PC-9 (cell line): ENCODE measurements at regions not wholly inside any gene's neighbourhood (a gene's known extent, or its start where the extent isn't known, plus 50 kb on each side); places are given as distances from the start of the nearest gene placed in this dataset.

Experiments used
- BruUV-seq: library from RNA; stranded (reverse); fragments of 400-500 nt; replicated peaks from 2 replicates; lab custom pipeline; 2021; lab: Mats Ljungman, UMichigan
- CTCF ChIA-PET: fragments of 300-600 bp; sonication (Branson Sonifier 250); formaldehyde crosslinking; loops from one replicate; lab custom pipeline; 2022; ENCODE audit warnings: antibody characterized with exemption; lab: Charles Lee
- POLR2A ChIA-PET: fragments of 300-600 bp; sonication (Branson Sonifier 250); formaldehyde crosslinking; loops from one replicate; lab custom pipeline; 2022; ENCODE audit warnings: antibody characterized with exemption; ENCODE audit not compliant: unreplicated experiment; lab: Charles Lee
- DNase-seq, 2 experiments: peaks; one replicate each; pipeline versions ENCODE4 v3.0.0 to v3.0.0-alpha.2; 2015 to 2022; ENCODE audit warnings: mixed read lengths in 1 of 2
- H2AFZ ChIP-seq: fragments of 200-600 bp; sonication (generic); 2 replicates; pipeline ENCODE4 v1.8.1; 2017; ENCODE audit warnings: antibody characterized with exemption
- H3F3A ChIP-seq: fragments of 200-600 bp; sonication (generic); 2 replicates; pipeline ENCODE4 v1.8.1; 2017; ENCODE audit warnings: antibody characterized with exemption, mild to moderate bottlenecking, low read depth; ENCODE audit not compliant: insufficient read depth
- H3K27ac ChIP-seq: fragments of 200-600 bp; sonication (generic); 2 replicates; pipeline ENCODE4 v1.6.1; 2016; ENCODE audit warnings: mixed run types
- H3K27me3 ChIP-seq: fragments of 200-600 bp; sonication (generic); 2 replicates; pipeline ENCODE4 v1.6.1; 2016; ENCODE audit warnings: low read depth, mixed run types; ENCODE audit not compliant: insufficient read depth
- H3K36me3 ChIP-seq: fragments of 200-600 bp; sonication (generic); 2 replicates; pipeline ENCODE4 v1.6.1; 2016; ENCODE audit warnings: low read depth, mixed run types
- H3K4me1 ChIP-seq: fragments of 200-600 bp; sonication (generic); replicated peaks from 2 replicates; pipeline ENCODE4 v1.6.1; 2016; ENCODE audit warnings: mixed run types; ENCODE audit not compliant: insufficient read depth
- H3K4me2 ChIP-seq: fragments of 200-600 bp; sonication (generic); 2 replicates; pipeline ENCODE4 v1.6.1; 2017; ENCODE audit warnings: mixed run types
- H3K4me3 ChIP-seq: fragments of 200-600 bp; sonication (generic); 2 replicates; pipeline ENCODE4 v1.6.1; 2016; ENCODE audit warnings: mixed run types
- H3K79me2 ChIP-seq: fragments of 200-600 bp; sonication (generic); 2 replicates; pipeline ENCODE4 v1.6.1; 2017; ENCODE audit warnings: low read depth, mixed run types
- H3K9me2 ChIP-seq: fragments of 200-600 bp; sonication (generic); 2 replicates; pipeline ENCODE4 v1.8.1; 2017; ENCODE audit warnings: mild to moderate bottlenecking; ENCODE audit not compliant: insufficient read depth
- H3K9me3 ChIP-seq: fragments of 200-600 bp; sonication (generic); 2 replicates; pipeline ENCODE4 v1.8.1; 2016; ENCODE audit warnings: low read depth; ENCODE audit not compliant: insufficient read depth
- H4K20me1 ChIP-seq: fragments of 200-600 bp; sonication (generic); 2 replicates; pipeline ENCODE4 v1.8.1; 2017; ENCODE audit not compliant: insufficient read depth
- CTCF ChIP-seq: fragments of 200-600 bp; sonication (generic); conservative IDR thresholded peaks from 2 replicates; pipeline ENCODE4 v1.6.1; 2017; ENCODE audit warnings: mixed run types, antibody characterized with exemption, mild to moderate bottlenecking, moderate library complexity
- EZH2 ChIP-seq: fragments of 200-600 bp; sonication (generic); IDR thresholded peaks from 2 replicates; pipeline ENCODE4 v1.8.0; 2017; ENCODE audit warnings: antibody characterized with exemption, low read depth
- intact Hi-C: fragments of 100-400 bp; cut with micrococcal nuclease; formaldehyde crosslinking; loops from one replicate; pipeline ENCODE4 v1.10.0; 2022; ENCODE audit not compliant: unreplicated experiment

GRCh38 chr5:103793595-103794182, 231.1 kb upstream of the NUDT12 start:
- H3K27ac ChIP-seq = no peak overlapping the region
- no peaks in the 10 kb centered on the region for H3K79me2 ChIP-seq
- H3K4me3 ChIP-seq = no peak overlapping the region
- H3K9me2 ChIP-seq = no peaks in the 10 kb centered on the region
- no peaks in the 10 kb centered on the region for H3F3A ChIP-seq
- BruUV-seq = no TSS peak
- H3K27me3 ChIP-seq = no peaks in the 10 kb centered on the region
- TF ChIP-seq CTCF (no peak), EZH2 (no peak)
- ChIA-PET POLR2A (no interaction called here), CTCF (no interaction called here)
- H2AFZ ChIP-seq = no peak overlapping the region
- H3K36me3 ChIP-seq = no peaks in the 10 kb centered on the region
- no peak for DNase-seq
- peaks cover 5% of the 10 kb centered on the region; the same call in 1 of the 2 replicates for H3K9me3 ChIP-seq
- no peaks in the 10 kb centered on the region for H3K4me1 ChIP-seq
- H3K4me2 ChIP-seq = no peak overlapping the region
- intact Hi-C loops = no loop called here
- no peaks in the 10 kb centered on the region for H4K20me1 ChIP-seq

GRCh38 chr5:103785569-103785968, 223.0 kb upstream of the NUDT12 start:
- H3K9me3 ChIP-seq = no peaks in the 10 kb centered on the region
- H3K27me3 ChIP-seq = no peaks in the 10 kb centered on the region
- H3K79me2 ChIP-seq = no peaks in the 10 kb centered on the region
- CTCF ChIA-PET = no interaction called here
- TF ChIP-seq EZH2 = no peak
- no peaks in the 10 kb centered on the region for H4K20me1 ChIP-seq
- no peaks in the 10 kb centered on the region for H3K36me3 ChIP-seq
- DNase-seq = no peak
- H3K4me1 ChIP-seq = no peaks in the 10 kb centered on the region
- no peak overlapping the region for H3K4me2 ChIP-seq
- intact Hi-C loops = no loop called here
- no peak overlapping the region for H2AFZ ChIP-seq
- H3K9me2 ChIP-seq = no peaks in the 10 kb centered on the region; the same call in 1 of the 2 replicates
- H3F3A ChIP-seq = no peaks in the 10 kb centered on the region
- POLR2A ChIA-PET = interaction anchor here (0.6 kb wide), 1 partner anchor 27 kb away, joined by 9 read pairs; no protein-coding TSS in a partner anchor
- no TSS peak for BruUV-seq
- no peak overlapping the region for H3K27ac ChIP-seq
- no peak overlapping the region for H3K4me3 ChIP-seq

GRCh38 chr5:103783669-103784068, 221.1 kb upstream of the NUDT12 start:
- Histone ChIP-seq H3K9me2 (no peaks in the 10 kb centered on the region; the same call in 1 of the 2 replicates), H3K79me2 (no peaks in the 10 kb centered on the region), H3K36me3 (no peaks in the 10 kb centered on the region), H3K9me3 (no peaks in the 10 kb centered on the region), H3K4me2 (no peak overlapping the region), H3K4me1 (no peaks in the 10 kb centered on the region), H3K27me3 (no peaks in the 10 kb centered on the region), H3K27ac (no peak overlapping the region), H2AFZ (no peak overlapping the region), H3K4me3 (no peak overlapping the region), H3F3A (no peaks in the 10 kb centered on the region), H4K20me1 (no peaks in the 10 kb centered on the region)
- no peak for DNase-seq
- BruUV-seq = no TSS peak
- POLR2A ChIA-PET = no interaction called here
- CTCF ChIA-PET = no interaction called here
- TF ChIP-seq CTCF (no peak), EZH2 (no peak)
- intact Hi-C loops = no loop called here
